ENCODE measurements at regions not wholly inside any gene's neighbourhood (a gene's known extent, or its start where the extent isn't known, plus 50 kb on each side); places are given as distances from the start of the nearest gene placed in this dataset.

DNA sequence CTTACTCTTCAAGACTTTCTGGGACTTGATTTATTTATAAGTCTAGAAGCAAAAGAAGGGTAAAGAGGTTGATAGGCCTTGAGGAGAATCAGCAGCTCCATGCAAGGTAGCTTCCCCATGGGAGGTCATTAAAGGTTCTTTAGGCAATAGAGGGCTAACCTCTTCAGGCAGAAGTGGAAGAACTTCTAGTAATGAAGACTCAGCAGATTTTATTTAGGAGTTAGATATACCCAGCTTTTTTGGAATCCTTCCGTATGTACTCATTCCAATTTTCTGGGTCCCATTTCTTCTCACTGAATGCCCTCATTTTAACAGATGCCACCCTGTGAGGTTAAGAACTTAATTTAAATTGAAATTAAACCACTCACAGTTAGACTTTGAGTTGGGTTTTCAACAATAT, 565.6 kb downstream of the LRFN5 start:
- DNase-seq (ENCODE audit: extremely low spot score, insufficient read length, low read depth) = no peak
- FAIRE-seq = no peak

DNA sequence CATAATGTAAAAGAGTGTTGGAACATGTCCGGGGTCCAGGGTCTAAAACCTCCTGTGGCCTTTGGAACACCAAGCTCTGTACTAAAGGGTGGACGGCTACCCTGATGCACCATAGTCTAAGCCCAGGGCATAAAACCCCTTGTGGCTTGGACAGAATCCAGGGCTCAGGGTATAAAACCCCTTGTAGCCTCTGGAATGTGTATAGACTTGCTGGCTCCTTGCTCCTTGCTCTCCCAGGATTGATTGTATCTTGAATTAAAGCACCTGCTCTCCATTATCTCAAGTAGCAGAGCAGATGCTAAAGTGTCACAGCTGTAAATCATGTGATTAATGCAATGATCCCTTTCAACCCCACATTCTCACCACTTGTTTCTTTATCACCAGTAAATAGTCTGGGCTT, 556.5 kb downstream of the LRFN5 start:
- DNase-seq (ENCODE audit: extremely low spot score, insufficient read length, low read depth) (no peak), FAIRE-seq (no peak)

DNA sequence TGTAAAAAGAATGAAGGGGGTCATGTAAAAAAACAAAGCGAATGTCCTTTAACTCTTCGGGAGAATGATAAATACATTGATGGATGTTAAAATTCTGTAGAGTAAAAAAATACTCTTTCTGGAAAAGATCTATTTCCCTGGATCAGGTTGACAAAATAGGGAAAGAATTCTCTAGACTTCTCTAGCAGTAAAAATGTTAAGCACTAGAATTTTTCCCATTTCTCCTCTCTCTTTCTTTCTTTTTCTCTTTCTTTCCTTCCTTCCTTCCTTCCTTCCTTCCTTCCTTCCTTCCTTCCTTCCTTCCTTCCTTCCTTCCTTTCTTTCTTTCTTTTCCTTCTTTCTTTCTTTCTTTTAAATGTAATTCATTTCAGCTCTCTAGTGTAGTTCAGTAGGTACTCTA, 552.5 kb downstream of the LRFN5 start:
- DNase-seq (ENCODE audit: extremely low spot score, insufficient read length, low read depth) = no peak
- no peak for FAIRE-seq

DNA sequence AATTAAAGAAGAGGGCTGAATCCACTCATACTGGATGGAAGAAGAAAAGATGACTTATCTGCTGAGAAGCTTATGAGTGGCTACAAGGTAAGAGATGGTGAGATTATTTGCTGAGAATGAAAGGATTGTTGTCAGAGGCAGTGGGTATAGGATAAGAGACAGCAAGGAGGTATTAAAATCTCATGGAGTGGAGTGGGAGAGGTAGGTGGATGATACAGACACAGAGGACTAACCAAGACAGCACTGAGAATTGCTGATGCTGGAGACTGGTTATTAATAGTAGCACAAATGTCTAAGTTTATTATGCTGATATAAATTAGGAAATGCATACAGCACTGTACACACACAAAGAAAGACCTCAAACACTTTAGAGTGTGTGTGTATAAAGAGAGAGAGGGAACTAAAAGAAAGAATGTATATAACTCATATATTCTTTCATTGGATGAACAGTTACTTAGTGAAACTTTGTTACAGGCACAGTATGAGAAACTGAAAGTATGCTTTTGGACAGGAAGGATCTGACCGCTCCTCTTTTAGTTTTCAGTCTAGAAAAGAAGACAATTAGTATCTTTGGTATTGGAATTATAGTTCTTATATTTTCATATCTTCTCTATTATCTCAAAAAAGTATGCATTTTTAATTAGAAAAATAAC, 543.1 kb downstream of the LRFN5 start:
- no peak for FAIRE-seq

DNA sequence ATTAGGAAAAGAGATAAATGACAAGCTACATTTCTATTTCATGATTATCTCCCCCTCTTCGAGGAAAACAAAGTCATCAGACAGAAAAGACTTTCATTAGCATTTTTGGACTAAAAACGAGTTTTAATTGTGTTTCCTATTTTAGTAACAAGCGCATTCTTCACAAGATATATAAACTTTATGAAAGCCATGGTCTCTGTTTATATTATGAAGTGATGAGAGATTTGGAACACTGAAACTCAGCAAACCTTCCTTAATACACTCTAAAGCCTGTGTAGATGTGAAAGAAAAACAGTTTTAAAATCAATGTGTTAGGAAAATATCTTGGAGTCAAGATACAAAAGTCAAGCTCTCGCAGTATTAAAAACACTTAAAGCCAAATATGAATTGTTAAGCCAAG, 539.1 kb downstream of the LRFN5 start:
- no peak for DNase-seq (ENCODE audit: extremely low spot score, insufficient read length, low read depth)
- FAIRE-seq = no peak

More for the DNA sequence above, 543.1 kb downstream of the LRFN5 start:
- no peak for DNase-seq (ENCODE audit: extremely low spot score, insufficient read length, low read depth)

DNA sequence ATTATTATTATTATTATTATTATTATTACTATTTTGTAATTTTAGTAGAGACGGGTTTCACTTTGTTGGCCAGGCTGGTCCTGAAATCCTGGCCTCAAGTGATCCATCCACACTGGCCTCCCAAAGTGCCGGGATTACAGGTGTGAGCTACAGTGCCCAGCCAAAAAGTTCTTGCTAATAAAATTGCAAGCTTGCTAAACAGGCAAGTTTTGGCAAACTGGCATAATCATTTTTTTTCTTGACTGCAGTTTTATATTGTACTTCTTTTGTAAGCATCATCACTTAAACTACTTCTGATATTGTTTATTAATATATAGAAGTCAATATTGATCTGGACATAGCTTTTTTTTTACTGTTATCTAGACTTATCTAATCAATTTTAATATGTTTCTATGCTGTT, 536.4 kb downstream of the LRFN5 start:
- no peak for DNase-seq (ENCODE audit: extremely low spot score, insufficient read length, low read depth)
- no peak for FAIRE-seq

DNA sequence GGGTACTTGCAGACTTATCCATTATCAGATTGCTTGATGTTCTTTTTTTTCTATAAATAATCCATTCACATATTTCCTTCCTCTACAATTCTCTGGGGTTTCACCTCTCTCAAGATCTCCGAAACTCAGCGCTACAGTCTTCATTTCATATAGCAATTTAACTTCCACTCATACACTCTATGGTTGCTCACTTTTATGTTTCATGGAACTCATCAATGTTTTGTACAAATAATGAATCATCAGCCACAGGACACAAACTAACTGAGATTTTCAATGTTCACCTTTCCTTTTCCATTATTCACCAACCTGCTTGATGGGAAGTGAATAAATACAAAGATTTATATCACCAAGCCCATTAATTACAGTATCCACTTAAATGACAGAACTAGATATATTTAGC, 534.7 kb downstream of the LRFN5 start:
- FAIRE-seq = no peak
- no peak for DNase-seq (ENCODE audit: extremely low spot score, insufficient read length, low read depth)

DNA sequence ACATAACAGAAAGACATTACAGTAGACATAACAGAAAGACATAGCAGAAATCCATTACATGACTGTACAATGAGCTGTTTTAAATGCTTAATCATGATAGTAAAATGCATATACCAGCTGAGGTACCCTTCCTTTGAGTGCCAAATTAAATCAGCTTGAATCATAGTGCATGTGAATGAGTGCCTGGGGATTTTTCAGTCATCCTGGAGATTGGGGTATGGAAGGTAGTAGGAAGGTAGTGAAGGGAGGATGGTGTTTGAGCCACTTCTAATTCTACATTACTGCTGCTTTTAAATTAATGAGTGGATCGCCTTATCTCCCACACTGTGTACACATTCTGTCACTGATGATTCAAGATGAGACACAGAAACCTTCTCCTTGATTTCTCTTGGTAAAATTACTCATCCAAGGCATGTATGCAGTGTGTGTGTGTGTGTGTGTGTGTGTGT, 534.2 kb downstream of the LRFN5 start:
- no peak for FAIRE-seq
- DNase-seq (ENCODE audit: extremely low spot score, insufficient read length, low read depth) = no peak

DNA sequence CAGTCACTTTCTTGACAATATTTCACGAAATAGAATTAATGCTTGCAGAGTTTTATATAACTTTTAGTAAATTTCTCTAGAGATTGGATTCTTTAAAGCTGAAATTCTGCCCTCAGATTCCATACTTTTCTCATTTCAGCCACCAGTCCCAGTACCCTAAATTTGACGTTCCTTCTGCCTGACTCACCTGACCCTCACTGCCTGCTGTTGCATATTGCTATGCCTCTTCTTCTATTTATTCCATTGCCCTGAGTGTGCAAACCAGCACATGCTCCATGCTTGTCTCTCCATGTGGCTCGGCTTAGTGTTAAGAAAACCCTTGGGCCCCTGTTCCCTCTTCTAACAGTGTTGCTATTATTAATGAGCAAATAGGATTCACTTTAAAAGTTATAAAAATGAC, 533.3 kb downstream of the LRFN5 start:
- FAIRE-seq (no peak), DNase-seq (ENCODE audit: extremely low spot score, insufficient read length, low read depth) (no peak)

DNA sequence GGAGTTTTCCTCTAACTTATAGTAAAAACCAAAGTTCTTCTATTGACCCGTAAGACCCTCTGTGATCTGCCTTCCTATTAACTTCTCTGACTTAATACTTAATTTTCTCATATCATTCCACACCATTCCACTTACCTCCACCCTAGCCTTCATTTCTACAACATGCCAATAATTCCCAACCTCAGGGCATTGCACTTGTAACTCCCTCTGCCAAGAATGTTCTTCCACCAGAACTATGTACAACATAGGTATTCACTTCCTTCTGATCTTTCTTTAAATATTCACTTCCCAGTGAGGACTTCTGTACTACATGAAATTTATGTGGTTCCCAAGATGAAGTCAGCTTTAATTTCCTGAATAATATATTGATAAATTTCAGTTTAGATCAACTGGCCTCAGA, 531.7 kb downstream of the LRFN5 start:
- FAIRE-seq = no peak
- DNase-seq (ENCODE audit: extremely low spot score, insufficient read length, low read depth) = no peak

DNA sequence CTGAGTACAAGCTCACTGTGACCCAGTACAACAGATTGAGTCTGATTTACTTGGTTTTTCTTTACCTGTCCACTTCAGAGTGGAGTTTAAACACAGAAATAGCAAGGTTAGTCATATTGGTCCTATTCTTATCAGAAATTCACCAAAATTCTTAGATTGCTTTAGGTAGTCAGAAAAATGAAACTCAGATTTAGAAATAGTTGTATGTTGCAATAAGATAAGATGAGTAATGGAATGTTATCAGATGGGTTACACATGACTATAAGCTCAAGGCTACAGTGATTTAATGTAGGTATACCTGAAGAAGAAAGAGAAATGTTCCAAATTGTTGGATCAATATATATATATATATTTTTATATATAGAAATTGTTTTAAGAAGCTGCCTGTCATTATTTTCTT, 524.1 kb downstream of the LRFN5 start:
- FAIRE-seq (no peak), DNase-seq (ENCODE audit: extremely low spot score, insufficient read length, low read depth) (no peak)

DNA sequence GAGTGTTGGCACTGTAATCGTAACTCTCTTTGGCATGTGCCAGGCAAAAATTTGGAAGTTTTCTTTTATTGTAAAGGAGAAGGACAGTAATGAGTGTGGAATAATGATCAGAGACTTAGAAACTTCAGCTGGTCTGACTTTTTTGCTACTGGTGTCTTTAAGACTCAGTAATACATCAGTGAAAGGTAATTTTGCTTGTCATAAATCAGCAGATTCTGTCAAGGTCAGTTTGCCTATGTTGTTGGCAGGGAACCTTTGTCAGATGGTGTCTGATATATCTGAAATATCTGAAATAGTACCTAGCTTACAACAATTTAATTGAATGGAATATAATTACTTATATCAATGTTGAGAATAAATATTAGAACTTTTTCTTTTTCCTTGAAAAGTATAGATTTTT, 516.9 kb downstream of the LRFN5 start:
- FAIRE-seq = no peak
- DNase-seq (ENCODE audit: extremely low spot score, insufficient read length, low read depth) = no peak

DNA sequence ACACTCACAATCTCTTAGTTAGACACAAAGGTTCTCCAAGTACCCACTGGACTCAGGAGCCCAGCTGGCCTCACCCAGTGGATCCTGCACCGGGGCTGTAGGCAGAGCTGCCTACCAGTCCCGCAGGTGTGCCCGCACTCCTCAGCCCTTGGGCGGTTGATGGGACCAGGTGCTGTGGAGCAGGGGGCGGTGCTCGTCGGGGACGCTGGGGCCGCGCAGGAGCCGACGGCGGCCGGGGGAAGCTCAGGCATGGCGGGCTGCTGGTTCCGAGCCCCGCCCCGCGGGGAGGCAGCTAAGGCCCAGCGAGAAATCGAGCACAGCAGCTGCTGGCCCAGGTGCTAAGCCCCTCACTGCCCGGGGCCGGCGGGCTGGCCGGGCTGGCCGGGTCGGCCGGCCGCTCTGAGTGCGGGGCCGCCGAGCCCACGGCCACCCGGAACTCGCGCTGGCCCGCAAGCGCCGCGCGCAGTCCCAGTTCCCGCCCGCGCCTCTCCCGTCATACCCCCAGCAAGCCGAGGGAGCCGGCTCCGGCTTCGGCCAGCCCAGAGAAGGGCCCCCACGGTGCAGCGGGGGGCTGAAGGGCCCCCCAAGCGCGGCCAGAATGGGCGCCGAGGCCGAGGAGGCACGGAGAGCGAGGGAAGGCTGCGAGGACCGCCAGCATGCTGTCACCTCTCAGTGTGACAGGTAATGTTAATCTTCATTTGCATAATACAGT, 506.8 kb downstream of the LRFN5 start:
- DNase-seq (ENCODE audit: extremely low spot score, insufficient read length, low read depth) = no peak
- FAIRE-seq = no peak

DNA sequence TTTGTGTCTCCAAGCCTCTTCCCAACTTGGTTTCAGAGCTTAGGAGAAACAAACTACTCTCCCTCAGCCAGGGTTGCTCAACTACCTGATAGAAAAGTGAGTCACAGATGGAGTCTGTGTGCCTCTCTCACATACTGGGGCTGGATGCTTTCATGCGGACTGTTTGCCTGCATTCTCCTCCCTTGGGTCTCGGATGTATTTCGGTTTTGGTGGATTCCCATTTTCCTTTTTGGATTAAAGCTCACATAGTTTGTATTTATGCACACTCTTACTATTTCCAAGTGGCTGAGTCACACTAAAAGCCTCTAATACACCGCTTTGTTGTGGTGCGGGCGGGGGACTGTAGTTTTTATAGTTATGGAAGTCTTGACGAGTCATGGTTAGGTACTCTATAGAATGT, 505.4 kb downstream of the LRFN5 start:
- FAIRE-seq (no peak), DNase-seq (ENCODE audit: extremely low spot score, insufficient read length, low read depth) (no peak)

DNA sequence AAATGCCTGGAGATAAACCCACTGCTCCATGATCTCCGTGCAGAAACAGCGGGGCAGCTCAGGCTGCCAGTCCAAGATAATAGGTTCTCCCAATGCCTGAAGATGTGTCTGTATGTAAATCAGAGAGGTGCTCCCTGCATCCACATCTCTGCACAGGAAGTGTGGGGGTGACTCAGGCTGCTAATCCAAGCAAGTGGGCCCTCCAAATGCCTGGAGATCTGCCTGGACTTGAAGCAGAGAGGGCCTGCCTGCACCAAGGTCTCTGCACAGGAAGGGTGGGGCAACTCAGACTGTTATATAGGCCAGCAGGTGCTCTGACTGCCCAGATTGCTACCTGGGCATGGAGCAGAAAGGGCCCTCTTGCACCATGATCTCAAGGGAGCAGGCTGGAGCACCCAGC, 504.7 kb downstream of the LRFN5 start:
- no peak for DNase-seq (ENCODE audit: extremely low spot score, insufficient read length, low read depth)

DNA sequence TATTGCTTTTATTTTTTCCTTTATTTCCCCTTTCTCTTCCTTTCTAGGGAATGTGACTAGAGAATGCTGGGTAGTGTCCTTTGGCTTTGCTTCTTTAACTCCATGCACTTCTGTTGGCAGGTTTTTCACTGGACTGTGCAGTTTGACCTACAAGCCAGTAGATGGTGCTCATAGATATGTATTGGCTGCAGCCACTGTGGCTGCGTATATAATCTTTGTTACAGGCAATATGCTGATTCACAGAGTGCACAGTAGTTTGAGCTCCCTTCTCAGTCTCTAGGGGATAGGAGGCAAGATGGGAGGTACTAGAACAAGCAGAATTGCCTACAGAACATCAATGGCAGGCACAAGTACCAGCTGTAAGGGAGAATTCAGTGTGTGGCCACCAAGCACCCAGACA, 503.5 kb downstream of the LRFN5 start:
- DNase-seq (ENCODE audit: extremely low spot score, insufficient read length, low read depth) (peak; percentile 1), FAIRE-seq (no peak)

More for the DNA sequence above, 504.7 kb downstream of the LRFN5 start:
- no peak for FAIRE-seq

DNA sequence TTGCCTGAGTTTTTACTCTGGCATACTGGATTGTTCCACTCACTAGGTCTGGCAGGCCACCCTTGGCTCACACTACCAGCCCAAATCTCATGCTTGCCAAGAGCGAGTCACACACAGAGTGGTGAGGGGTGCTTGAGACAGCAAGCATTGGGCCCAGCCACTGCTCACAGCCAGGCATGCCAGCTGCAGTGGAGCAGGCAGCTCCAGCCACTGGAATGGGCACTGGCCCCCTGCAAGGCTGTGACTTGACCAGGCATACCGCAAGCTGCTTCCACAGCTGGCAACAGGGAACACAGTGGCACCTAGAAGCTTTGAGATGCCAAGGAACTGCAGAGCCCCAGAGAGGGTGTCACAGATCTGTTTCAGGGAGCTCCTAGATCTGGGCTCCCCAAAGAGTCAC, 488.5 kb downstream of the LRFN5 start:
- DNase-seq (ENCODE audit: extremely low spot score, insufficient read length, low read depth) (no peak), FAIRE-seq (no peak)

DNA sequence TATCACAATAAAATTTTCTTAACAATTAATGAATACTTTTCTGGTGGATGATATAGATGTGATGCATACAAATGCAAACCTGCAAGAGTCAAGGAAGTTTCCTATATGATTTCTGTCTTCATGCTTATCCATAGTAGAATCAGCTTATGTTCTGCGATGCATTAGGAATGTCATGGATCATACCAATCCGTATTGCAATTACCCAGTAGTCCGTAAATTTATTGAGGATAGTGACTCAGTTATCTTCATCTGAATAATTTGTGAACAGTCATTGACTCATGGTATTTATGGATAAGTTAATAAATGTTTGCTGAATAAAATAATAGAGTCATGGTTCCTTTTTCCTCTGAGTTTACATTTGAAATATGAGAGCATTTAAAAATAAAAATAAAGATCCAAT, 483.4 kb downstream of the LRFN5 start:
- FAIRE-seq (no peak), DNase-seq (ENCODE audit: extremely low spot score, insufficient read length, low read depth) (no peak)

DNA sequence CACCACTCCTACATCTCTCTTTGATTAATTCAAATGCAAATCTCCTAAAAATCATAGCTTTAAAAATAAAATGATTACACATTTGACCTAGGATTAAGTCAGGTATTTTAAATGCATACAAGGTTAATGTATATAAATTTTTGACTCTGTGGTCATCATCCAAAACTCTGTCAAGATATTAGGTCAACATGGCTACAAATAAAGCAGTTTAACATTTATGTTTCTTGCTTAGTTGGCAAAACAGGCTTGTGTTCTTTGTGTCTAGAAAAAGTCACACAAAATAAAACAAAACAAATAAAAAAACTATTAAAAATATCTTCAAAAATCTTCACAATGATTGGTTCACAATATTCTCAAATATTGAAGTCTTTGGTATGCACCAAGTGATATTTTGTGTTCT, 473.2 kb downstream of the LRFN5 start:
- DNase-seq (ENCODE audit: extremely low spot score, insufficient read length, low read depth) = no peak
- FAIRE-seq = no peak

DNA sequence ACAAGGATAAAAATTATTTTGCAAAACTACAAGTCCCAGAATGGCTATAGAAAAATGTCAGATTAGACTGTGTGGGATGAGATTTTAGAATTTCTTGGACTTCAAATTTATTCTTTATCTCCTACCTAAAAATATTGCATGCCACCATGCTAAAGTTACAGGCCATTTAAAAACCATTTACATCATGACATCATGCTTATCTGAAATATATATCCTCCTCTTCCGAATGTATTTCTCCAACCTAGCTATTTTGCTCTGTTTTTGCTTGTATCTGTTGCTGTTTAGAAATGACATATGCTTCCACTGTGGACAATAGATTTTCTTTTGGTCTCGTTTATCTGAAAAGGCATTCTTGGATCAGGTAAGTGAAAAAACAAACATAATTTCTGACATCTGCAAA, 471.7 kb downstream of the LRFN5 start:
- no peak for FAIRE-seq

DNA sequence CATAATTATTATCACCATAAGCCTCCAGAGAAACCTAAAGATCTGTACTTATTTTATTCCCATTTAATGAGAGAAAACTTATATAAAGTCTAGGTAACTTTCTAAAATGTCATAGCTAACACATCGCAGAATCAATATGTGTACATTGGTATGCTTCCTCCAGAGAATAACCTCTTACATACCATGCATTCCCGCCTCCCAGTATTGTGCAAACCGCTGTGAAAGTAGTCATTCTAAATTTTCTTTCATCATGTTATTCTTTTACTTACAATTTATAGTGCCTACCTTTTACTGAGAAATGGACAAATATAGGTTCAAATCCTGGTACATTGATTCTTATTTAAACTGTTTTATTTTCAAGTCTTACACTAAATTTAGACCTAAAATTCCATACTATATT, 463.4 kb downstream of the LRFN5 start:
- FAIRE-seq (no peak), DNase-seq (ENCODE audit: extremely low spot score, insufficient read length, low read depth) (no peak)

More for the DNA sequence above, 471.7 kb downstream of the LRFN5 start:
- DNase-seq (ENCODE audit: extremely low spot score, insufficient read length, low read depth) = no peak

DNA sequence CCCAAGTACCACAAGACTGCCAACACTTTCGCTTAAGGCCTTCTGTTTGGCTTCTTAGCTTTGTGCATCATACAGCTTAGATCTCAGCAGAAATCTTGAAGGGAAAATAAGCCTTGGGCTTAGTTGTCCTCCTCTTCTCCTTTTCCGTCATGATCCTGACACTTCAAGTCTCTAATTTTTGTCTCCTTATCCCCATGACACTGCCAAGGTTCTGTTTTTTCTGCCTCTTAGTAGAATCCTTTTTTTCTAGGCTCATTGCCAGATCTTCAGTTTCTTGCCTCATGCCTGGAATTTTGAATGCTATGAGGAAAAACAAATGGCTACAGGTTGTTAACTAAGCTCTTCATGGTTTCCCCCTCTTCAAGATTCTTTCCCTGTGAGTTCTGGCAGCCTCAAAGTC, 450.4 kb downstream of the LRFN5 start:
- no peak for DNase-seq (ENCODE audit: extremely low spot score, insufficient read length, low read depth)
- no peak for FAIRE-seq

Data from GM18507 (cell line).